Activated CD4-positive, alpha-beta T cell treated with anti-CD3 and anti-CD28 coated beads, Interleukin-2, amount 10 ng/mL, durations not matched to agents 24 days and 14 days (primary cell): ENCODE measurements at regions not wholly inside any gene's neighbourhood (a gene's known extent, or its start where the extent isn't known, plus 50 kb on each side); places are given as distances from the start of the nearest gene placed in this dataset.

Source experiments
- DNase-seq: peaks from one replicate; pipeline ENCODE4 v3.0.0; 2022
- H3K27ac Mint-ChIP-seq: one replicate; pipeline ENCODE4 v1.8.0; 2022; ENCODE audit warnings: mild to moderate bottlenecking, mixed read lengths
- H3K27me3 Mint-ChIP-seq: one replicate; pipeline ENCODE4 v1.8.0; 2022; ENCODE audit warnings: mixed read lengths
- H3K36me3 Mint-ChIP-seq: one replicate; pipeline ENCODE4 v1.8.0; 2022; ENCODE audit warnings: low read depth, mild to moderate bottlenecking, mixed read lengths
- H3K4me1 Mint-ChIP-seq: one replicate; pipeline ENCODE4 v1.8.0; 2021; ENCODE audit warnings: mixed read lengths
- H3K4me3 Mint-ChIP-seq: one replicate; pipeline ENCODE4 v1.8.0; 2022; ENCODE audit warnings: mild to moderate bottlenecking, moderate library complexity, mixed read lengths
- H3K9me3 Mint-ChIP-seq: one replicate; pipeline ENCODE4 v1.8.0; 2021; ENCODE audit warnings: mixed read lengths
- intact Hi-C: fragments of 100-400 bp; cut with micrococcal nuclease; formaldehyde crosslinking; loops from one replicate; pipeline ENCODE4 v1.15.1; 2023

GRCh38 chr5:172573986-172574870, 66.8 kb upstream of the NEURL1B start:
- no peaks in the 10 kb centered on the region for H3K9me3 Mint-ChIP-seq
- no peak overlapping the region for H3K4me3 Mint-ChIP-seq
- no peaks in the 10 kb centered on the region for H3K4me1 Mint-ChIP-seq
- no peaks in the 10 kb centered on the region for H3K27me3 Mint-ChIP-seq
- no peaks in the 10 kb centered on the region for H3K36me3 Mint-ChIP-seq
- no peak for DNase-seq
- intact Hi-C loops: no loop called here
- no peak overlapping the region for H3K27ac Mint-ChIP-seq

- no peak for DNase-seq
- no peak overlapping the region for H3K27ac Mint-ChIP-seq
- no peaks in the 10 kb centered on the region for H3K36me3 Mint-ChIP-seq
- no peaks in the 10 kb centered on the region for H3K4me1 Mint-ChIP-seq
- intact Hi-C loops: no loop called here
- no peak overlapping the region for H3K4me3 Mint-ChIP-seq
- no peaks in the 10 kb centered on the region for H3K9me3 Mint-ChIP-seq
- no peaks in the 10 kb centered on the region for H3K27me3 Mint-ChIP-seq
Observed at GRCh38 chr5:172573120-172573882, 67.8 kb upstream of the NEURL1B start.

- Mint-ChIP-seq H3K27ac (no peak overlapping the region), H3K9me3 (no peaks in the 10 kb centered on the region), H3K36me3 (no peaks in the 10 kb centered on the region), H3K4me3 (no peak overlapping the region), H3K4me1 (no peaks in the 10 kb centered on the region), H3K27me3 (no peaks in the 10 kb centered on the region)
- no peak for DNase-seq
- intact Hi-C loops: no loop called here
Observed at GRCh38 chr5:172572440-172572839, 68.6 kb upstream of the NEURL1B start.

- intact Hi-C loops: no loop called here
- no peak overlapping the region for H3K4me3 Mint-ChIP-seq
Observed at GRCh38 chr5:172571892-172572291, 69.2 kb upstream of the NEURL1B start.

GRCh38 chr5:172571413-172571812, 69.7 kb upstream of the NEURL1B start:
- no peaks in the 10 kb centered on the region for H3K9me3 Mint-ChIP-seq
- no peaks in the 10 kb centered on the region for H3K27me3 Mint-ChIP-seq
- H3K27ac Mint-ChIP-seq: no peak overlapping the region
- intact Hi-C loops: no loop called here
- no peaks in the 10 kb centered on the region for H3K4me1 Mint-ChIP-seq
- no peak for DNase-seq
- no peak overlapping the region for H3K4me3 Mint-ChIP-seq
- no peaks in the 10 kb centered on the region for H3K36me3 Mint-ChIP-seq

More at GRCh38 chr5:172571892-172572291, 69.2 kb upstream of the NEURL1B start:
- no peaks in the 10 kb centered on the region for H3K36me3 Mint-ChIP-seq
- no peaks in the 10 kb centered on the region for H3K27me3 Mint-ChIP-seq
- no peaks in the 10 kb centered on the region for H3K4me1 Mint-ChIP-seq
- no peaks in the 10 kb centered on the region for H3K9me3 Mint-ChIP-seq
- no peak for DNase-seq
- no peak overlapping the region for H3K27ac Mint-ChIP-seq

- Mint-ChIP-seq H3K27ac (no peak overlapping the region), H3K36me3 (no peaks in the 10 kb centered on the region), H3K4me1 (no peaks in the 10 kb centered on the region), H3K4me3 (no peak overlapping the region), H3K9me3 (no peaks in the 10 kb centered on the region), H3K27me3 (no peaks in the 10 kb centered on the region)
- intact Hi-C loops: no loop called here
- no peak for DNase-seq
Observed at GRCh38 chr5:172570594-172571334, 70.3 kb upstream of the NEURL1B start.

GRCh38 chr5:172569861-172570558, 71.1 kb upstream of the NEURL1B start:
- DNase-seq: no peak
- Mint-ChIP-seq H3K27ac (no peak overlapping the region), H3K4me1 (no peaks in the 10 kb centered on the region), H3K27me3 (no peaks in the 10 kb centered on the region), H3K36me3 (no peaks in the 10 kb centered on the region), H3K4me3 (no peak overlapping the region), H3K9me3 (no peaks in the 10 kb centered on the region)
- intact Hi-C loops: no loop called here

GRCh38 chr5:172568308-172568910, 72.7 kb upstream of the NEURL1B start:
- H3K36me3 Mint-ChIP-seq: no peaks in the 10 kb centered on the region
- DNase-seq: no peak
- no peaks in the 10 kb centered on the region for H3K4me1 Mint-ChIP-seq
- H3K27me3 Mint-ChIP-seq: no peaks in the 10 kb centered on the region
- no peak overlapping the region for H3K27ac Mint-ChIP-seq
- H3K9me3 Mint-ChIP-seq: no peaks in the 10 kb centered on the region
- intact Hi-C loops: no loop called here
- no peak overlapping the region for H3K4me3 Mint-ChIP-seq

- no peaks in the 10 kb centered on the region for H3K36me3 Mint-ChIP-seq
- H3K27me3 Mint-ChIP-seq: no peaks in the 10 kb centered on the region
- H3K4me3 Mint-ChIP-seq: no peak overlapping the region
- H3K9me3 Mint-ChIP-seq: no peaks in the 10 kb centered on the region
- intact Hi-C loops: no loop called here
- H3K27ac Mint-ChIP-seq: no peak overlapping the region
- no peak for DNase-seq
- H3K4me1 Mint-ChIP-seq: no peaks in the 10 kb centered on the region
Observed at GRCh38 chr5:172567843-172568242, 73.2 kb upstream of the NEURL1B start.

- intact Hi-C loops: no loop called here
- Mint-ChIP-seq H3K27ac (no peak overlapping the region), H3K9me3 (no peaks in the 10 kb centered on the region), H3K36me3 (no peaks in the 10 kb centered on the region), H3K4me3 (no peak overlapping the region), H3K4me1 (no peaks in the 10 kb centered on the region), H3K27me3 (no peaks in the 10 kb centered on the region)
- no peak for DNase-seq
Observed at GRCh38 chr5:172567294-172567693, 73.8 kb upstream of the NEURL1B start.

- Mint-ChIP-seq H3K27ac (no peak overlapping the region), H3K4me3 (no peak overlapping the region), H3K27me3 (peaks cover 2% of the 10 kb centered on the region), H3K9me3 (no peaks in the 10 kb centered on the region), H3K4me1 (no peaks in the 10 kb centered on the region), H3K36me3 (no peaks in the 10 kb centered on the region)
- no peak for DNase-seq
- intact Hi-C loops: no loop called here
Observed at GRCh38 chr5:172565931-172566665, 75.0 kb upstream of the NEURL1B start.

- H3K9me3 Mint-ChIP-seq: no peaks in the 10 kb centered on the region
- DNase-seq: no peak
- no peak overlapping the region for H3K27ac Mint-ChIP-seq
- H3K4me3 Mint-ChIP-seq: no peak overlapping the region
- intact Hi-C loops: no loop called here
- H3K27me3 Mint-ChIP-seq: peaks cover 2% of the 10 kb centered on the region
- no peaks in the 10 kb centered on the region for H3K36me3 Mint-ChIP-seq
- no peaks in the 10 kb centered on the region for H3K4me1 Mint-ChIP-seq
Observed at GRCh38 chr5:172565455-172565854, 75.6 kb upstream of the NEURL1B start.

GRCh38 chr5:172564883-172565282, 76.2 kb upstream of the NEURL1B start:
- Mint-ChIP-seq H3K27ac (no peak overlapping the region), H3K9me3 (no peaks in the 10 kb centered on the region), H3K27me3 (peaks cover 2% of the 10 kb centered on the region), H3K4me1 (no peaks in the 10 kb centered on the region), H3K36me3 (no peaks in the 10 kb centered on the region), H3K4me3 (no peak overlapping the region)
- no peak for DNase-seq
- intact Hi-C loops: no loop called here
